ENCODE measurements at regions not wholly inside any gene's neighbourhood (a gene's known extent, or its start where the extent isn't known, plus 50 kb on each side); places are given as distances from the start of the nearest gene placed in this dataset.
A peak's percentile ranks its signal among the peaks of the same experiment; 100 is the strongest.

GRCh38 chr2:42886921-42887320, 94.5 kb upstream of the HAAO start:
- CTCF ChIA-PET, result no interaction called here

DNA sequence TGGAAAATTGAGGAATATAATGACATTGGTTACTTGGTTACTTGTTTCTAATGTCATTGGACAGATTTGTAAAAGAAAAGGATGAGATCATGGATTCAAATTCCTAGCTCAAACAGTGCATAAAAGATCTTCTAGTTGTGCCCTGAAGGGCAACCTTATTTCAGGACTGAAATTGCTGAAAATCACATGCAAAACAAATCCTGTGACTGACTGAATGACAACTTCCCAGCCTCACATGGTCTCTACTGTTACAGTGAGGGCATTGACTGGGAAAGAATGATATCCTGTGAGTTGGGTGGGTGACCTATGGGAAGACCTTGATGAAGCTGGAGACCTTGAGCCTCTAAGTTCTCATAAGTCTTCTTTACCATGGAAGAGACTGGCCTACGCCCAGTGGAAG, 90.4 kb upstream of the HAAO start:
- H3K9ac ChIP-seq (ENCODE audit: low read length), result no peak overlapping the region
- no peak overlapping the region for H3K4me3 ChIP-seq (replicated peaks in 1 of 2; ENCODE audit: low read depth in 1 of 2, low read length in 2 of 2)
- no peaks in the 10 kb centered on the region for H3K9me2 ChIP-seq (ENCODE audit: insufficient read depth)
- H3K4me1 ChIP-seq (ENCODE audit: control insufficient read depth in 1 of 2, insufficient read depth in 2 of 2, low read length in 2 of 2), result peaks cover 3 to 17% of the 10 kb centered on the region in 2 experiments; a peak in 3 of 4 replicates
- no peak overlapping the region for H3K4me2 ChIP-seq (ENCODE audit: low read length)
- DNase-seq (ENCODE audit: low read depth, low spot score), result no peak
- POLR2A ChIA-PET, result no interaction called here
- no peak overlapping the region for H3K27ac ChIP-seq (ENCODE audit: low read depth, low read length)
- no peaks in the 10 kb centered on the region for H3K36me3 ChIP-seq (ENCODE audit: control insufficient read depth in 1 of 2, insufficient read depth in 2 of 2, low read length in 2 of 2)
- TF ChIP-seq CEBPB (IDR thresholded peaks at IDR 0.05; ENCODE audit: low read depth) (no peak), EZH2 (IDR thresholded peaks at IDR 0.05) (no peak), ZNF274 (IDR thresholded peaks at IDR 0.05; ENCODE audit: low read depth, low read length) (no peak)
- no peaks in the 10 kb centered on the region for H3K27me3 ChIP-seq (ENCODE audit: insufficient read depth, low read length)
- H3K9me3 ChIP-seq (ENCODE audit: control insufficient read depth in 1 of 2, insufficient read depth in 1 of 2, low read depth in 1 of 2, low read length in 2 of 2), result no peaks in the 10 kb centered on the region
- RAD21 ChIA-PET (ENCODE audit: low non-redundant PET in 1 of 2, low total read pairs in 2 of 2, uncharacterized antibody in 2 of 2, unreplicated experiment in 2 of 2), result no interaction called here
- no peak for ATAC-seq
- intact Hi-C loops (cut with micrococcal nuclease), result no loop called here
- H2AFZ ChIP-seq (ENCODE audit: low read depth, low read length, poor library complexity, severe bottlenecking), result no peak overlapping the region
- BruUV-seq (replicated peaks), result no TSS peak
- no peaks in the 10 kb centered on the region for H4K20me1 ChIP-seq (ENCODE audit: insufficient read depth)
- no peaks in the 10 kb centered on the region for H3K79me2 ChIP-seq (ENCODE audit: insufficient read depth, low read length)
- CTCF ChIA-PET, result no interaction called here

More at GRCh38 chr2:42886921-42887320, 94.5 kb upstream of the HAAO start:
- Histone ChIP-seq H3K36me3 (ENCODE audit: control insufficient read depth in 1 of 2, insufficient read depth in 2 of 2, low read length in 2 of 2) (no peaks in the 10 kb centered on the region), H3K27me3 (ENCODE audit: insufficient read depth, low read length) (no peaks in the 10 kb centered on the region), H3K9ac (ENCODE audit: low read length) (no peak overlapping the region), H3K27ac (ENCODE audit: low read depth, low read length) (no peak overlapping the region), H3K4me3 (replicated peaks in 1 of 2; ENCODE audit: low read depth in 1 of 2, low read length in 2 of 2) (no peak overlapping the region), H4K20me1 (ENCODE audit: insufficient read depth) (no peaks in the 10 kb centered on the region), H3K9me3 (ENCODE audit: control insufficient read depth in 1 of 2, insufficient read depth in 1 of 2, low read depth in 1 of 2, low read length in 2 of 2) (no peaks in the 10 kb centered on the region; a peak in 1 of 4 replicates), H3K4me2 (ENCODE audit: low read length) (no peak overlapping the region; the same call in 1 of the 2 replicates), H3K4me1 (ENCODE audit: control insufficient read depth in 1 of 2, insufficient read depth in 2 of 2, low read length in 2 of 2) (peaks cover 3 to 7% of the 10 kb centered on the region in 2 experiments; a peak in 3 of 4 replicates), H3K79me2 (ENCODE audit: insufficient read depth, low read length) (no peaks in the 10 kb centered on the region), H2AFZ (ENCODE audit: low read depth, low read length, poor library complexity, severe bottlenecking) (no peak overlapping the region), H3K9me2 (ENCODE audit: insufficient read depth) (no peaks in the 10 kb centered on the region)
- no TSS peak for BruUV-seq (replicated peaks)
- DNase-seq (ENCODE audit: low read depth, low spot score) (no peak), ATAC-seq (peak; percentile 30; the same call in 1 of the 2 replicates)
- TF ChIP-seq FOSL1 (IDR thresholded peaks at IDR 0.05; ENCODE audit: low read depth) (peak; percentile 17; the same call in 1 of the 2 replicates), POLR2A (IDR thresholded peaks at IDR 0.05; ENCODE audit: borderline replicate concordance, extremely low read depth, insufficient read depth, insufficient read length) (no peak)
- intact Hi-C loops (cut with micrococcal nuclease), result no loop called here
- ChIA-PET POLR2A (no interaction called here), RAD21 (ENCODE audit: low non-redundant PET in 1 of 2, low total read pairs in 2 of 2, uncharacterized antibody in 2 of 2, unreplicated experiment in 2 of 2) (no interaction called here)
